ENCODE measurements at regions not wholly inside any gene's neighbourhood (a gene's known extent, or its start where the extent isn't known, plus 50 kb on each side); places are given as distances from the start of the nearest gene placed in this dataset.

- no peaks in the 10 kb centered on the region for H3K9me3 ChIP-seq (ENCODE audit: low read depth, low read length, poor library complexity, severe bottlenecking)
- no peak for TF ChIP-seq CTCF (conservative IDR thresholded peaks at IDR 0.05; ENCODE audit: low read depth, low read length)
- no peak for TF ChIP-seq EZH2 (IDR thresholded peaks at IDR 0.05; ENCODE audit: borderline replicate concordance, low read depth, low read length, poor library complexity, severe bottlenecking)
- H3K27ac ChIP-seq (ENCODE audit: low read depth, low read length, poor library complexity, severe bottlenecking): no peak overlapping the region
- CTCF ChIA-PET: no interaction called here
- no peak overlapping the region for H3K4me3 ChIP-seq (ENCODE audit: low read depth, low read length, poor library complexity, severe bottlenecking)
- DNase-seq (ENCODE audit: low spot score): no peak
- BruUV-seq (replicated peaks): no TSS peak
- POLR2A ChIA-PET (ENCODE audit: low non-redundant PET): no interaction called here
- no peaks in the 10 kb centered on the region for H3K27me3 ChIP-seq (replicated peaks; ENCODE audit: insufficient read depth, low read depth, low read length, poor library complexity)
- no peaks in the 10 kb centered on the region for H3K36me3 ChIP-seq (ENCODE audit: insufficient read depth, low read length, poor library complexity, severe bottlenecking)
- no peaks in the 10 kb centered on the region for H3K4me1 ChIP-seq (ENCODE audit: insufficient read depth, low read length, poor library complexity, severe bottlenecking)
- intact Hi-C loops (cut with micrococcal nuclease; ENCODE audit: unreplicated experiment): no loop called here
These were observed 224.5 kb upstream of the AGTR2 start for GRCh38 chrX:115946059-115946458.

GRCh38 chrX:115948018-115948923, 222.3 kb upstream of the AGTR2 start:
- TF ChIP-seq EZH2 (IDR thresholded peaks at IDR 0.05; ENCODE audit: borderline replicate concordance, low read depth, low read length, poor library complexity, severe bottlenecking) (no peak), CTCF (conservative IDR thresholded peaks at IDR 0.05; ENCODE audit: low read depth, low read length) (0 out of 2 replicates have a peak, but pooled peaks have one; percentile 18)
- Histone ChIP-seq H3K36me3 (ENCODE audit: insufficient read depth, low read length, poor library complexity, severe bottlenecking) (no peaks in the 10 kb centered on the region), H3K4me1 (ENCODE audit: insufficient read depth, low read length, poor library complexity, severe bottlenecking) (no peaks in the 10 kb centered on the region), H3K9me3 (ENCODE audit: low read depth, low read length, poor library complexity, severe bottlenecking) (no peaks in the 10 kb centered on the region), H3K27ac (ENCODE audit: low read depth, low read length, poor library complexity, severe bottlenecking) (no peak overlapping the region), H3K27me3 (replicated peaks; ENCODE audit: insufficient read depth, low read depth, low read length, poor library complexity) (no peaks in the 10 kb centered on the region), H3K4me3 (ENCODE audit: low read depth, low read length, poor library complexity, severe bottlenecking) (no peak overlapping the region)
- intact Hi-C loops (cut with micrococcal nuclease; ENCODE audit: unreplicated experiment): no loop called here
- BruUV-seq (replicated peaks): no TSS peak
- ChIA-PET CTCF (no interaction called here), POLR2A (ENCODE audit: low non-redundant PET) (no interaction called here)
- no peak for DNase-seq (ENCODE audit: low spot score)

GRCh38 chrX:115949900-115950822, 220.4 kb upstream of the AGTR2 start:
- BruUV-seq (replicated peaks): no TSS peak
- Histone ChIP-seq H3K4me1 (ENCODE audit: insufficient read depth, low read length, poor library complexity, severe bottlenecking) (no peaks in the 10 kb centered on the region), H3K4me3 (ENCODE audit: low read depth, low read length, poor library complexity, severe bottlenecking) (no peak overlapping the region), H3K27me3 (replicated peaks; ENCODE audit: insufficient read depth, low read depth, low read length, poor library complexity) (no peaks in the 10 kb centered on the region), H3K9me3 (ENCODE audit: low read depth, low read length, poor library complexity, severe bottlenecking) (no peaks in the 10 kb centered on the region), H3K36me3 (ENCODE audit: insufficient read depth, low read length, poor library complexity, severe bottlenecking) (no peaks in the 10 kb centered on the region), H3K27ac (ENCODE audit: low read depth, low read length, poor library complexity, severe bottlenecking) (no peak overlapping the region)
- intact Hi-C loops (cut with micrococcal nuclease; ENCODE audit: unreplicated experiment): no loop called here
- POLR2A ChIA-PET (ENCODE audit: low non-redundant PET): no interaction called here
- TF ChIP-seq CTCF (conservative IDR thresholded peaks at IDR 0.05; ENCODE audit: low read depth, low read length) (no peak; the same call in 1 of the 2 replicates), EZH2 (IDR thresholded peaks at IDR 0.05; ENCODE audit: borderline replicate concordance, low read depth, low read length, poor library complexity, severe bottlenecking) (no peak)
- peak; percentile 7 for DNase-seq (ENCODE audit: low spot score)
- CTCF ChIA-PET: no interaction called here

Data from A673 (cell line).